Muscle of leg (tissue), 3 donors: ENCODE measurements at regions not wholly inside any gene's neighbourhood (a gene's known extent, or its start where the extent isn't known, plus 50 kb on each side); places are given as distances from the start of the nearest gene placed in this dataset.
A peak's percentile ranks its signal among the peaks of the same experiment; 100 is the strongest.

Source experiments
- DNase-seq: peaks from one replicate; pipeline ENCODE4 v3.0.0; 2013
- H3K27ac ChIP-seq: one replicate; pipeline ENCODE4 v1.5.1; 2013; ENCODE audit warnings: mild to moderate bottlenecking, low read length, control low read depth
- H3K27me3 ChIP-seq: one replicate; pipeline ENCODE4 v1.6.1; 2013; ENCODE audit warnings: low read length; ENCODE audit not compliant: control insufficient read depth, insufficient read depth
- H3K36me3 ChIP-seq: one replicate; pipeline ENCODE4 v1.6.1; 2013; ENCODE audit warnings: low read length; ENCODE audit not compliant: control insufficient read depth, insufficient read depth
- H3K4me1 ChIP-seq: one replicate; pipeline ENCODE4 v1.6.1; 2013; ENCODE audit warnings: low read length; ENCODE audit not compliant: control insufficient read depth, insufficient read depth
- H3K4me3 ChIP-seq: one replicate; pipeline ENCODE4 v1.5.1; 2013; ENCODE audit warnings: low read length, control low read depth
- H3K9me3 ChIP-seq: replicated peaks from 2 replicates; pipeline ENCODE4 v1.6.1; 2013; ENCODE audit warnings: low read depth, low read length; ENCODE audit not compliant: control insufficient read depth
- WGBS: methylation state at CpG from one replicate; pipeline ENCODE4 v1.1.5; 2013; ENCODE audit warnings: missing lambda C conversion rate; ENCODE audit not compliant: insufficient coverage; 5-methylcytosine and 5-hydroxymethylcytosine counted together

GRCh38 chr5:135279328-135279727 is 119.7 kb downstream of the MACROH2A1 start:
- H3K4me1 ChIP-seq = no peaks in the 10 kb centered on the region
- no peak overlapping the region for H3K4me3 ChIP-seq
- DNase-seq = no peak
- H3K27me3 ChIP-seq = no peaks in the 10 kb centered on the region
- no peaks in the 10 kb centered on the region for H3K9me3 ChIP-seq
- H3K36me3 ChIP-seq = no peaks in the 10 kb centered on the region
- WGBS = no CpG with 5 or more reads among the region's 4 CpGs
- H3K27ac ChIP-seq = no peak overlapping the region

GRCh38 chr5:135276151-135276550 is 122.9 kb downstream of the MACROH2A1 start:
- no peaks in the 10 kb centered on the region for H3K36me3 ChIP-seq
- 59% methylated on average over 4 of the region's 6 CpGs for WGBS
- no peaks in the 10 kb centered on the region for H3K27me3 ChIP-seq

GRCh38 chr5:135273212-135273611 is 125.8 kb downstream of the MACROH2A1 start:
- Histone ChIP-seq H3K9me3 (no peaks in the 10 kb centered on the region), H3K27me3 (no peaks in the 10 kb centered on the region), H3K27ac (no peak overlapping the region), H3K36me3 (no peaks in the 10 kb centered on the region), H3K4me1 (peaks cover 20% of the 10 kb centered on the region), H3K4me3 (no peak overlapping the region)
- 89% methylated on average over 2 of the region's 2 CpGs for WGBS
- no peak for DNase-seq

More at GRCh38 chr5:135276151-135276550, 122.9 kb downstream of the MACROH2A1 start:
- Histone ChIP-seq H3K27ac (no peak overlapping the region), H3K4me1 (peaks cover 7% of the 10 kb centered on the region), H3K9me3 (no peaks in the 10 kb centered on the region), H3K4me3 (no peak overlapping the region)
- DNase-seq = no peak

- WGBS = 62% methylated on average over 4 of the region's 11 CpGs
Observed at GRCh38 chr5:135272311-135272805, 126.7 kb downstream of the MACROH2A1 start.

GRCh38 chr5:135271533-135272310 is 127.3 kb downstream of the MACROH2A1 start:
- DNase-seq = peak; percentile 64
- H3K27me3 ChIP-seq = no peaks in the 10 kb centered on the region
- H3K27ac ChIP-seq = no peak overlapping the region
- peaks cover 22% of the 10 kb centered on the region for H3K4me1 ChIP-seq
- whole genome bisulfite sequencing = 43% methylated on average over 11 of the region's 14 CpGs
- H3K4me3 ChIP-seq = no peak overlapping the region
- H3K36me3 ChIP-seq = no peaks in the 10 kb centered on the region
- no peaks in the 10 kb centered on the region for H3K9me3 ChIP-seq

More at GRCh38 chr5:135272311-135272805, 126.7 kb downstream of the MACROH2A1 start:
- H3K27me3 ChIP-seq = no peaks in the 10 kb centered on the region
- no peaks in the 10 kb centered on the region for H3K36me3 ChIP-seq
- no peak overlapping the region for H3K27ac ChIP-seq
- H3K9me3 ChIP-seq = no peaks in the 10 kb centered on the region
- DNase-seq = no peak
- H3K4me3 ChIP-seq = no peak overlapping the region
- H3K4me1 ChIP-seq = peaks cover 20% of the 10 kb centered on the region

GRCh38 chr5:135269931-135270421 is 129.1 kb downstream of the MACROH2A1 start:
- Histone ChIP-seq H3K27me3 (no peaks in the 10 kb centered on the region), H3K9me3 (no peaks in the 10 kb centered on the region), H3K27ac (peak overlapping the region; percentile 80), H3K4me1 (peaks cover 22% of the 10 kb centered on the region), H3K36me3 (no peaks in the 10 kb centered on the region), H3K4me3 (no peak overlapping the region)
- peak; percentile 91 for DNase-seq
- WGBS = 0% methylated on average over 1 of the region's 7 CpGs

- Histone ChIP-seq H3K9me3 (no peaks in the 10 kb centered on the region), H3K27me3 (no peaks in the 10 kb centered on the region), H3K36me3 (no peaks in the 10 kb centered on the region), H3K27ac (peak overlapping the region; percentile 80), H3K4me3 (no peak overlapping the region), H3K4me1 (peaks cover 22% of the 10 kb centered on the region)
- DNase-seq = no peak
- WGBS = no CpG with 5 or more reads among the region's 2 CpGs
Observed at GRCh38 chr5:135269199-135269598, 129.8 kb downstream of the MACROH2A1 start.

- no peak for DNase-seq
- whole genome bisulfite sequencing = 90% methylated on average over 3 of the region's 5 CpGs
- Histone ChIP-seq H3K9me3 (no peaks in the 10 kb centered on the region), H3K27ac (no peak overlapping the region), H3K4me1 (peaks cover 17% of the 10 kb centered on the region), H3K36me3 (no peaks in the 10 kb centered on the region), H3K4me3 (no peak overlapping the region), H3K27me3 (no peaks in the 10 kb centered on the region)
Observed at GRCh38 chr5:135266975-135267374, 132.1 kb downstream of the MACROH2A1 start.

- Histone ChIP-seq H3K36me3 (no peaks in the 10 kb centered on the region), H3K4me1 (peaks cover 16% of the 10 kb centered on the region), H3K4me3 (no peak overlapping the region), H3K27me3 (no peaks in the 10 kb centered on the region), H3K9me3 (no peaks in the 10 kb centered on the region), H3K27ac (no peak overlapping the region)
- DNase-seq = no peak
- 60% methylated on average over 1 of the region's 6 CpGs for WGBS
Observed at GRCh38 chr5:135266303-135266635, 132.8 kb downstream of the MACROH2A1 start.

GRCh38 chr5:135265497-135266302 is 133.3 kb downstream of the MACROH2A1 start:
- H3K27me3 ChIP-seq = no peaks in the 10 kb centered on the region
- DNase-seq = no peak
- 59% methylated on average over 7 of the region's 13 CpGs for WGBS
- peaks cover 16% of the 10 kb centered on the region for H3K4me1 ChIP-seq
- no peak overlapping the region for H3K27ac ChIP-seq
- no peak overlapping the region for H3K4me3 ChIP-seq
- H3K9me3 ChIP-seq = no peaks in the 10 kb centered on the region
- no peaks in the 10 kb centered on the region for H3K36me3 ChIP-seq
